CD8-positive, alpha-beta memory T cell (primary cell): ENCODE measurements at regions not wholly inside any gene's neighbourhood (a gene's known extent, or its start where the extent isn't known, plus 50 kb on each side); places are given as distances from the start of the nearest gene placed in this dataset.
"Not testable (repeated sequence)": the region's sequence is repeated elsewhere in the genome, so short reads cannot be mapped to it uniquely, and the experiment has no call there.

ENCODE experiments used
- CTCF ChIA-PET: fragments of 350-600 bp; sonication (Branson Sonifier 250); formaldehyde crosslinking; loops from one replicate; lab custom pipeline; 2021; ENCODE audit warnings: antibody characterized with exemption; lab: Charles Lee
- POLR2A ChIA-PET: fragments of 350-600 bp; sonication (Branson Sonifier 250); formaldehyde crosslinking; loops from one replicate; lab custom pipeline; 2021; ENCODE audit warnings: antibody characterized with exemption; lab: Charles Lee
- DNase-seq, 5 donors: peaks; one replicate each; pipeline versions ENCODE4 v3.0.0 to v3.0.0-alpha.2; 2020 to 2022; ENCODE audit warnings: mixed read lengths in 1 of 5
- H3K27ac ChIP-seq: one replicate; pipeline ENCODE4 v1.7.0; 2013; ENCODE audit warnings: low read depth, mild to moderate bottlenecking, low read length, moderate library complexity
- H3K27me3 ChIP-seq: 2 replicates; pipeline ENCODE4 v1.7.0; 2013; ENCODE audit warnings: low read length, mild to moderate bottlenecking; ENCODE audit not compliant: insufficient read depth, poor library complexity, severe bottlenecking
- H3K36me3 ChIP-seq: 2 replicates; pipeline ENCODE4 v1.7.0; 2013; ENCODE audit warnings: mild to moderate bottlenecking, low read length, moderate library complexity; ENCODE audit not compliant: insufficient read depth
- H3K4me1 ChIP-seq: 2 replicates; pipeline ENCODE4 v1.7.0; 2013; ENCODE audit warnings: mild to moderate bottlenecking, low read length, moderate library complexity; ENCODE audit not compliant: insufficient read depth
- H3K4me3 ChIP-seq: 2 replicates; pipeline ENCODE4 v1.7.0; 2013; ENCODE audit warnings: mild to moderate bottlenecking, low read length
- H3K9me3 ChIP-seq: 2 replicates; pipeline ENCODE4 v1.7.0; 2013; ENCODE audit warnings: mild to moderate bottlenecking, low read length
- H3K27ac Mint-ChIP-seq, 8 donors: one replicate each; pipeline ENCODE4 v1.8.0; 2020 to 2021; ENCODE audit warnings: mixed read lengths in 8 of 8, mild to moderate bottlenecking in 6 of 8, inconsistent platforms in 3 of 8, moderate library complexity in 3 of 8
- H3K27me3 Mint-ChIP-seq, 2 donors: one replicate each; pipeline ENCODE4 v1.8.0; 2020 to 2021; ENCODE audit warnings: mixed read lengths in 2 of 2, mild to moderate bottlenecking in 1 of 2, moderate library complexity in 1 of 2
- H3K36me3 Mint-ChIP-seq, 3 donors: one replicate each; pipeline ENCODE4 v1.8.0; 2020 to 2021; ENCODE audit warnings: mixed read lengths in 3 of 3, inconsistent platforms in 1 of 3, mild to moderate bottlenecking in 1 of 3
- H3K4me1 Mint-ChIP-seq, 3 donors: one replicate each; pipeline ENCODE4 v1.8.0; 2020 to 2021; ENCODE audit warnings: mixed read lengths in 3 of 3, inconsistent platforms in 1 of 3, mild to moderate bottlenecking in 1 of 3
- H3K4me3 Mint-ChIP-seq, 7 donors: one replicate each; pipeline ENCODE4 v1.8.0; 2020 to 2021; ENCODE audit warnings: mixed read lengths in 7 of 7, mild to moderate bottlenecking in 6 of 7, moderate library complexity in 4 of 7, inconsistent platforms in 2 of 7
- H3K9me3 Mint-ChIP-seq, 5 donors: one replicate each; pipeline ENCODE4 v1.8.0; 2020 to 2022; ENCODE audit warnings: mixed read lengths in 5 of 5, mild to moderate bottlenecking in 3 of 5, moderate library complexity in 2 of 5, inconsistent platforms in 1 of 5

DNA sequence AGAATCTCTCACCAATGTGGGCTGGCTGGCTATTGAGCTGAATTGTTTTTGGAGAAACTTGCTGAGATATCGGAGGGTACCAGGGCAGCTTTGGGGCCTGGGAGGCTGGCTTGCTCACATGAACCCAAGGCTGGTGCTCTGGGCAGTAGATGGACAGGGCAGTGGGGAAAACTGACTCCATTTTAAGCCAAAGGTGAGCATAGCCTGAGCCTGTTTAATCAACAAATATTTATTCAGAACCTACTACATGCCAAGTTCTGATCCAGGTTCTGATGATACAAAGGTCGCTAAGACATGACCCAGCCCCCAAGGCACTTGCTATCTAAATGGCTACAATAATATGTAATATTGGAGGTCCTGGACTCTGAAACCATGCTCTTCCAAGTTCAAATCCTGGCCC, 86.6 kb downstream of the BUB3 start:
- Histone ChIP-seq H3K4me1 (peaks cover 31% of the 10 kb centered on the region), H3K27me3 (no peaks in the 10 kb centered on the region), H3K4me3 (no peak overlapping the region), H3K36me3 (no peaks in the 10 kb centered on the region), H3K9me3 (peaks cover 1% of the 10 kb centered on the region), H3K27ac (no peak overlapping the region)
- DNase-seq = no peak
- Mint-ChIP-seq H3K4me3 (no peak overlapping the region), H3K36me3 (peaks cover 1 to 14% (median 4%) of the 10 kb centered on the region in 3 donors), H3K9me3 (peaks cover 0 to 1% (median under 1%) of the 10 kb centered on the region in 5 donors), H3K27ac (peak overlapping the region; percentile 9 to 99 (median 94)), H3K4me1 (peaks cover 25 to 41% (median 33%) of the 10 kb centered on the region in 3 donors), H3K27me3 (no peaks in the 10 kb centered on the region)
- POLR2A ChIA-PET = interaction anchor here (0.6 to 2.3 kb wide), 2 partner anchors 86 to 296 kb away, joined by 3 to 7 read pairs; partner anchors contain the start of gene BUB3
- CTCF ChIA-PET = interaction anchor here (1.5 kb wide), 1 partner anchor 96 kb away, joined by 3 read pairs; no protein-coding TSS in a partner anchor

DNA sequence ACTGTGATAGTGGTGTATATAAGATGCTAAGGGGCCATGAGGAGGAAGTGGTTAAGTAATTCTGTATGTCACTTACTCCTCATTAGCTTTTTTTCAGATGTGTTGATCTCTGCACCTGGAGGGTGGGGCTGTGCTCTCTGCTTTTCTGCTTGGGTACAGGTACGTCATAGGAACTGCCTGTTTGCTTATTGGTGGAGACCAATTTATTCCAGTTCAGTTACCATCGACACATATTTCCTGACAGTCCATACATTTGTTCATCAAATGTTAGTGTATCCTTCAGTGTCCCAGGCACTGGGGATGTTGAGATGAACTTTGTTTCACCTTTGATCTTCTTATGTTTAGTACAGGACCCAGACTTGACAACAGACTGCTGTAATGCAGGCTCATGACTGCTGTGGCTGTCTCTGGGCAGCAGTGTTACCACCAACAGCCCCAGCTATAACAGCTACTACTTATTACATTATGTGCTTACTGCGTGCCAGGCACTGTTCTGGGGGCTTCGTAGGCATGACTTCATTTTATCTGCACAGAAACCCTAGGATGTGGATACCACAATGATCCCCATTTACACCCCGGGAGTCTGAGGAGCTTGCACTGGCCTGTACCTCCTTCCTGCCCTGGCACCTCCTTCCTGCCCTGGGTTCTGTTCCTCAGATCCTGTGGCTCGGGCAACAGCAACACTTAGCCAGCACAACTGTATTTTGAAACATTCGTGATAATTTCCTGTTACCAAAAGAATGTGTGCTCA, 87.4 kb downstream of the BUB3 start:
- Histone ChIP-seq H3K4me1 (peaks cover 31% of the 10 kb centered on the region), H3K9me3 (no peaks in the 10 kb centered on the region), H3K27me3 (no peaks in the 10 kb centered on the region), H3K27ac (peak overlapping the region; percentile 84), H3K36me3 (no peaks in the 10 kb centered on the region), H3K4me3 (peak overlapping the region; percentile 17)
- H3K27me3 Mint-ChIP-seq = no peaks in the 10 kb centered on the region
- peaks cover 25 to 41% (median 33%) of the 10 kb centered on the region in 3 donors for H3K4me1 Mint-ChIP-seq
- ChIA-PET CTCF (interaction anchor here (1.4 to 1.5 kb wide), 2 partner anchors 88 to 97 kb away, joined by 3 to 5 read pairs; partner anchors contain the start of gene BUB3), POLR2A (interaction anchor here (0.6 to 2.3 kb wide), 2 partner anchors 87 to 297 kb away, joined by 3 to 7 read pairs; partner anchors contain the start of gene BUB3)
- peaks cover 1 to 13% (median 4%) of the 10 kb centered on the region in 3 donors for H3K36me3 Mint-ChIP-seq
- H3K4me3 Mint-ChIP-seq = peak overlapping the region; percentile 0 to 73 (median 65)
- no peaks in the 10 kb centered on the region for H3K9me3 Mint-ChIP-seq
- DNase-seq = peak; percentile 20 to 85 (median 73)
- H3K27ac Mint-ChIP-seq = peak overlapping the region; percentile 85 to 99 (median 95)

DNA sequence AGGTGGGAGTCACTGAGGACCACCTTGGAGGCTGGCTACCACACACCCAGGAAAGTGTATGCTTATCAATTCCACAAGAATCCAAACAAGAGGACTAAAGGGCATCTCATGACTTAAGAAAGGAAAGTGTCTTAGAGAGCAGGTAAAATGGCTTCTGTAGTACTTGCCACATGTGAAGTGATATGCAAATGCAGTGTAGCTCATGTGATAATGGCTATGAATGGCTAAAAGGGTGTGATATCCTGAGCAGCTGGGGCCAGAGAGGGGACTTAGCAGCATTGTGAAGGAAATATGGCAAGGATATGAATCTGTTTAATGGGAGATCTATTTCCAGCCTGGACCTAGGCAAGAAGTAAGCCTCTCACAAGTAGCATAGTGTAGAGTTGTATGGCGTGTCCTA, 90.5 kb downstream of the BUB3 start:
- H3K27me3 ChIP-seq = no peaks in the 10 kb centered on the region
- no peaks in the 10 kb centered on the region for H3K36me3 ChIP-seq
- DNase-seq = no peak
- CTCF ChIA-PET = no interaction called here
- no peak overlapping the region for H3K27ac ChIP-seq
- Mint-ChIP-seq H3K27ac (no peak overlapping the region), H3K36me3 (peaks cover 0 to 1% (median 0%) of the 10 kb centered on the region in 3 donors), H3K27me3 (no peaks in the 10 kb centered on the region), H3K4me3 (no peak overlapping the region), H3K9me3 (no peaks in the 10 kb centered on the region), H3K4me1 (peaks cover 25 to 40% (median 33%) of the 10 kb centered on the region in 3 donors)
- no peaks in the 10 kb centered on the region for H3K9me3 ChIP-seq
- H3K4me3 ChIP-seq = no peak overlapping the region
- H3K4me1 ChIP-seq = peaks cover 31% of the 10 kb centered on the region
- POLR2A ChIA-PET = no interaction called here

DNA sequence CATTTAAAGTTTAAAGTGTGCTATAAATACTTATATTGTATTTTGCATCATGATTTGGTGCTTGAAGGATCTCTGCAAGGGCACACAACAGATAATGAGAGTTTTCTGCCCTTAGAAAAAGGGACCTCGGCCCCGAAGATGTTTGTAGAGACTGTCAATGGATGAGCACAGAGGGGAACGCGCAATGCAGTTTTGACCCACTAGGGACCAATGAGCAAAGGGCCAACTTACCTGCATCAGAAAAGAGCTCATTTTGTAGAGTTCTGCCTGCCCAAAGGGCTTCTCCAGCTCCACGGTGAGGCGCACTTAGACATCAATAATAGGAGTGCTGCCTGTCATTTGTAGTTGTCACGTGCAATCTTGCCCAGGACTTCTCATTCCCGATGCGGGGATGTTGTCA, 91.1 kb downstream of the BUB3 start:
- Mint-ChIP-seq H3K27me3 (no peaks in the 10 kb centered on the region), H3K9me3 (no peaks in the 10 kb centered on the region), H3K27ac (no peak overlapping the region), H3K4me1 (peaks cover 22 to 35% (median 28%) of the 10 kb centered on the region in 3 donors), H3K36me3 (peaks cover 0 to 1% (median 0%) of the 10 kb centered on the region in 3 donors), H3K4me3 (no peak overlapping the region)
- Histone ChIP-seq H3K4me3 (no peak overlapping the region), H3K4me1 (peaks cover 28% of the 10 kb centered on the region), H3K36me3 (no peaks in the 10 kb centered on the region), H3K27ac (no peak overlapping the region), H3K9me3 (no peaks in the 10 kb centered on the region), H3K27me3 (no peaks in the 10 kb centered on the region)
- POLR2A ChIA-PET = no interaction called here
- CTCF ChIA-PET = no interaction called here
- DNase-seq = no peak

DNA sequence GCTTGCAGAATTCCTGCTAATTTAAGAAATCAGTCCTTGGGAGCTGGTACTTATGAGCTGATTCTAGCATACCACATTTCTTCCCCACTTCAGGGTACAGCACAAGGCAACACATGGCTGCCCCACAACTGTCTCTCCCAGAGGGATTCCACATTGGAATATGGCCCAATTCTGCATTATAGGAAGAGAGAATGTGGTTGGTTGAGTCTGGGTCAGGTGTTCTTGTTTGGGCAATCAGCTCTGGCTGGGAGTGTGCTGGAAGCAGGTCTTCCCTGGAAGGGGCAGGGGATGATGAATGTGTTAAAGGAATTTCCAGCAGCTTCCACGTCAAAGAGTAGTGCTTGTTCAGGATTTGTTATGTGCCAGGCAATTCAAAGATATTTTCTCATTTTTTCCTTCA, 95.7 kb downstream of the BUB3 start:
- ChIA-PET CTCF (interaction anchor here (0.8 kb wide), 1 partner anchor 113 kb away, joined by 4 read pairs; no protein-coding TSS in a partner anchor), POLR2A (no interaction called here)
- H3K27me3 Mint-ChIP-seq = no peaks in the 10 kb centered on the region
- Histone ChIP-seq H3K27me3 (no peaks in the 10 kb centered on the region), H3K9me3 (no peaks in the 10 kb centered on the region), H3K36me3 (no peaks in the 10 kb centered on the region), H3K4me1 (no peaks in the 10 kb centered on the region), H3K27ac (no peak overlapping the region), H3K4me3 (no peak overlapping the region)
- H3K4me1 Mint-ChIP-seq = no peaks in the 10 kb centered on the region
- H3K27ac Mint-ChIP-seq = no peak overlapping the region
- H3K36me3 Mint-ChIP-seq = peaks cover 0 to 3% (median 0%) of the 10 kb centered on the region in 3 donors
- no peak overlapping the region for H3K4me3 Mint-ChIP-seq
- DNase-seq = no peak
- no peaks in the 10 kb centered on the region for H3K9me3 Mint-ChIP-seq

DNA sequence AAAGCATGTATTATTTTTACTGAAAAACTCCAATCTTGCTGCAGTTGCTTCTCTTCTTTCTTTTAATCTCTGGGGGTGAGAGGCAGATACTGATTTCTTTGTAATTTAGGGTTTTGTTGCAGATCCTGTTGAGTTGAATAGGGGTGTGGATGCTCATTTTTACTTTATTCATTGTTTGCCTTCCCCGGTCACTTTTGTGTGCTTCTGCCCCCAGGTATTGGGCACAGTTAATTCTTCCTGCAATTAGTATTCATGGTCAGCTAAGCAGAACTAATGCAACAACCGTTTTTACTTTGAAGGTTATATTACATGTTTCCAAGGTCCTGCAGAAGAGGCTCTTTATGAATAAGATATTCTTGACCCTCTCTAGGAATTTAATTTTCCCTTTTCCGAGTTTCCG, 96.4 kb downstream of the BUB3 start:
- no peak for DNase-seq
- Mint-ChIP-seq H3K4me1 (no peaks in the 10 kb centered on the region), H3K27me3 (no peaks in the 10 kb centered on the region), H3K36me3 (peaks cover 0 to 1% (median 0%) of the 10 kb centered on the region in 3 donors), H3K27ac (no peak overlapping the region), H3K9me3 (no peaks in the 10 kb centered on the region), H3K4me3 (no peak overlapping the region)
- Histone ChIP-seq H3K27me3 (no peaks in the 10 kb centered on the region), H3K36me3 (no peaks in the 10 kb centered on the region), H3K4me3 (no peak overlapping the region), H3K27ac (no peak overlapping the region), H3K4me1 (no peaks in the 10 kb centered on the region), H3K9me3 (no peaks in the 10 kb centered on the region)
- ChIA-PET POLR2A (no interaction called here), CTCF (no interaction called here)

DNA sequence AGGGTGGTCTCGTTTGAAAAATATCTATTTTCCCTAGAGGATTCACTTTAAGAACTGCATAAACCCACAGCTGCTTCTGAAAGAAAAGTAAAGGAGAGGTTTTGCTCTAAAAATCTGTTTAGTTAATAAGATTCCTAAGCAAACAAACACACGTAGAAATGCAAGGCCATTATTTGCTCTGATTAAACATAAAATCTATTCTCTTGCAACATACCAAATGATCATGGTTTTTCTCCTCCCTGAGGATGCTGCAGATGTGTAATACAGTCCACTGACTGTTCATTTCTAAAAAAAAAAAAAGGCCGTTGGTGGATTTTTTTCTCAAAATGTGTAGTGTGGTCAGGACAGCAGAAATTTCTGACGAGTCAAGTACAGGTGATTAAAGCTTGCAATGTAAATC, 98.6 kb downstream of the BUB3 start:
- Histone ChIP-seq H3K9me3 (no peaks in the 10 kb centered on the region), H3K4me3 (no peak overlapping the region), H3K4me1 (no peaks in the 10 kb centered on the region), H3K36me3 (no peaks in the 10 kb centered on the region), H3K27me3 (no peaks in the 10 kb centered on the region), H3K27ac (no peak overlapping the region)
- no peak overlapping the region for H3K27ac Mint-ChIP-seq
- H3K27me3 Mint-ChIP-seq = no peaks in the 10 kb centered on the region
- no peaks in the 10 kb centered on the region for H3K9me3 Mint-ChIP-seq
- ChIA-PET CTCF (no interaction called here), POLR2A (no interaction called here)
- no peak for DNase-seq
- H3K36me3 Mint-ChIP-seq = peaks cover 0 to 1% (median 1%) of the 10 kb centered on the region in 3 donors
- no peak overlapping the region for H3K4me3 Mint-ChIP-seq
- no peaks in the 10 kb centered on the region for H3K4me1 Mint-ChIP-seq

DNA sequence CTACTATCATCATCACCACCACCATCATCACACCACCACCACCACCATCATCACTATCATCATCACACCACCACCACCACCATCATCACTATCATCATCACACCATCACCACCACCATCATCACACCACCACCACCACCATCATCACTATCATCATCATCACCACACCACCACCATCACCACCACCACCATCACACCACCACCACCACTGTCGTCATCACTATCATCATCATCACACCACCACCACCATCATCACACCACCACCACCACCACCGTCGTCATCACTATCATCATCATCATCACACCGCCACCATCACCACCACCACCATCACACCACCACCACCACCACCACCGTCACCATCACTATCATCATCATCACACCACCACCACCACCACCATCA, 100.1 kb downstream of the BUB3 start:
- H3K27ac ChIP-seq, H3K36me3 ChIP-seq, H3K4me1 ChIP-seq, H3K36me3 Mint-ChIP-seq, H3K4me1 Mint-ChIP-seq, DNase-seq, H3K27me3 ChIP-seq, H3K27ac Mint-ChIP-seq, H3K9me3 Mint-ChIP-seq, POLR2A ChIA-PET, H3K4me3 Mint-ChIP-seq, CTCF ChIA-PET, H3K4me3 ChIP-seq, H3K9me3 ChIP-seq, H3K27me3 Mint-ChIP-seq: not testable (repeated sequence)
